Left renal pelvis (tissue), 4 donors: ENCODE measurements at regions not wholly inside any gene's neighbourhood (a gene's known extent, or its start where the extent isn't known, plus 50 kb on each side); places are given as distances from the start of the nearest gene placed in this dataset.
"Not testable (repeated sequence)": the region's sequence is repeated elsewhere in the genome, so short reads cannot be mapped to it uniquely, and the experiment has no call there.

Experiments
- DNase-seq, 4 donors: peaks; one replicate each; pipeline ENCODE4 v3.0.0-alpha.2; 2013; ENCODE audit warnings: low read depth in 4 of 4, low spot score in 3 of 4

GRCh38 chr16:64272028-64272427, 849.8 kb downstream of the CDH11 start:
- no peak for DNase-seq

GRCh38 chr16:64269756-64270155, 852.1 kb downstream of the CDH11 start:
- DNase-seq = no peak

GRCh38 chr16:64265756-64266155, 856.1 kb downstream of the CDH11 start:
- DNase-seq = no peak

- DNase-seq = not testable (repeated sequence)
These were observed 861.0 kb downstream of the CDH11 start for GRCh38 chr16:64260631-64261401.

GRCh38 chr16:64254443-64255367, 867.2 kb downstream of the CDH11 start:
- DNase-seq = no peak

GRCh38 chr16:64253525-64253924, 868.3 kb downstream of the CDH11 start:
- no peak for DNase-seq

GRCh38 chr16:64253096-64253495, 868.8 kb downstream of the CDH11 start:
- no peak for DNase-seq

GRCh38 chr16:64251742-64252141, 870.1 kb downstream of the CDH11 start:
- DNase-seq = no peak

GRCh38 chr16:64250866-64251265, 871.0 kb downstream of the CDH11 start:
- no peak for DNase-seq

GRCh38 chr16:64242492-64242891, 879.4 kb downstream of the CDH11 start:
- no peak for DNase-seq

- DNase-seq = no peak
These were observed 881.3 kb downstream of the CDH11 start for GRCh38 chr16:64240586-64240985.

GRCh38 chr16:64238571-64238970, 883.3 kb downstream of the CDH11 start:
- no peak for DNase-seq

- DNase-seq = no peak
These were observed 885.5 kb downstream of the CDH11 start for GRCh38 chr16:64236316-64236715.

- no peak for DNase-seq
These were observed 887.7 kb downstream of the CDH11 start for GRCh38 chr16:64234200-64234599.

GRCh38 chr16:64225696-64226095, 896.2 kb downstream of the CDH11 start:
- no peak for DNase-seq

- DNase-seq = no peak
These were observed 896.8 kb downstream of the CDH11 start for GRCh38 chr16:64225036-64225435.

- DNase-seq = no peak
These were observed 903.9 kb downstream of the CDH11 start for GRCh38 chr16:64217789-64218535.

- DNase-seq = no peak
These were observed 906.1 kb downstream of the CDH11 start for GRCh38 chr16:64215730-64216129.

- DNase-seq = no peak
These were observed 910.5 kb downstream of the CDH11 start for GRCh38 chr16:64211331-64211730.

GRCh38 chr16:64206862-64207261, 915.0 kb downstream of the CDH11 start:
- DNase-seq = no peak

- DNase-seq = no peak
These were observed 918.7 kb downstream of the CDH11 start for GRCh38 chr16:64203126-64203525.
